ENCODE measurements at regions not wholly inside any gene's neighbourhood (a gene's known extent, or its start where the extent isn't known, plus 50 kb on each side); places are given as distances from the start of the nearest gene placed in this dataset.

DNA sequence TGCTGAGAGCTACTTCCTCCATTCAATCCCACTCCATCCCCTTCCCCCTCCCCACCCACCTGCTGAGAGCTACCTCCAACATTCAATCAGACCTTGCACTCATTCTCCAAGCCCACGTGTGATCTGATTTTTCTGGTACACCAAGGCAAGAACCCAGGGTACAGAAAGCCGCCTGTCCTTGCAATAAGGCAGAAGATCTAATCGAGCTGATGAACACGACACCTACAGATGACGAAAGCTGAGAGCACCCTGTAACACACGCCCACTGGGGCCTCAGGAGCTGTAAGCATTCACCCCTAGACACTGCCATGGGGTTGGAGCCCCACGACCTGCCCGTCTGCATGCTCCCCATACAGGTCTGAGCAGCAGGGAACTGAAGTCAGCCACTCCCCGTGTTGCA, 58.3 kb downstream of the TRIML1 start:
- TF ChIP-seq, protein P1, sequence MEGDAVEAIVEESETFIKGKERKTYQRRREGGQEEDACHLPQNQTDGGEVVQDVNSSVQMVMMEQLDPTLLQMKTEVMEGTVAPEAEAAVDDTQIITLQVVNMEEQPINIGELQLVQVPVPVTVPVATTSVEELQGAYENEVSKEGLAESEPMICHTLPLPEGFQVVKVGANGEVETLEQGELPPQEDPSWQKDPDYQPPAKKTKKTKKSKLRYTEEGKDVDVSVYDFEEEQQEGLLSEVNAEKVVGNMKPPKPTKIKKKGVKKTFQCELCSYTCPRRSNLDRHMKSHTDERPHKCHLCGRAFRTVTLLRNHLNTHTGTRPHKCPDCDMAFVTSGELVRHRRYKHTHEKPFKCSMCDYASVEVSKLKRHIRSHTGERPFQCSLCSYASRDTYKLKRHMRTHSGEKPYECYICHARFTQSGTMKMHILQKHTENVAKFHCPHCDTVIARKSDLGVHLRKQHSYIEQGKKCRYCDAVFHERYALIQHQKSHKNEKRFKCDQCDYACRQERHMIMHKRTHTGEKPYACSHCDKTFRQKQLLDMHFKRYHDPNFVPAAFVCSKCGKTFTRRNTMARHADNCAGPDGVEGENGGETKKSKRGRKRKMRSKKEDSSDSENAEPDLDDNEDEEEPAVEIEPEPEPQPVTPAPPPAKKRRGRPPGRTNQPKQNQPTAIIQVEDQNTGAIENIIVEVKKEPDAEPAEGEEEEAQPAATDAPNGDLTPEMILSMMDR (IDR thresholded peaks at IDR 0.05; ENCODE audit: extremely low read depth, missing control alignments), result no peak
- no peak for DNase-seq (ENCODE audit: low spot score)

DNA sequence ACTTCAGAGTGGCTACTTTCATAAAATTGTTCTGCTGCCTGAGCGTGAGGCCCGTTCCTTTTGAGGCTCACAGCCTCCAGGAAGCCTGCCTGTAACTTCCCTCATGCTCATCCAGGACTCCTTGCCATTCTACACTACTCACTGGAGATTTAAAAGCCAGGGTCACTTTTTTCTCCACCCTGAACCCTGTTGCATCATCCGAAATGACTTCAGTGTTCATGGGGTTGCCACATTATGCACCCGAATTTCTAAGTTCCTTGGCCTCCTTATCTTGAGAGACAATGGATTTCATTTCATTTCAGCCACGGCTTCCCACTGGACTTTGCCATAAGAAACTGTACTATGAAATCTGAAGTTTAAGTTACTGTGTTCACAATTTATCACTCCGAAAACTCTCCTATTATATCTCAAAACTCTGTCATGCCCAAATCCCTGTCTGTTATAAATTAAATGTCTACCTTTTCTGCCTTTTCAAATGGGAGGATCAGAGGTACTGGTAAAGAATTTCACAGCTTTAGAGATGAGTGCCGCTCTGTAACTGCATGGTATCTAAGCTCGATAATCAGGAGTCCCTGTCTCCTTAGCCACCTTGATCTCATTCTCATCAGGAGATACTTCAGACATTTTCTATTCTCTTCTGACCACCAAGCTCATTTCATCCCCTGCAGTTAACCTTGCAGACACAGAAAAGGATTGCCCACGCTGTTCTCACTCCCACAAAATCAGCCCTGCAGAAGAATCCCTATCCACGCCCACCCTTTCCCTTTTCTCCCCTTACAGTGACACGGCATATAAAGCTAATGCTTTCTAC, 59.9 kb downstream of the TRIML1 start:
- TF ChIP-seq, protein P1 (IDR thresholded peaks at IDR 0.05; ENCODE audit: extremely low read depth, missing control alignments), result no peak

DNA sequence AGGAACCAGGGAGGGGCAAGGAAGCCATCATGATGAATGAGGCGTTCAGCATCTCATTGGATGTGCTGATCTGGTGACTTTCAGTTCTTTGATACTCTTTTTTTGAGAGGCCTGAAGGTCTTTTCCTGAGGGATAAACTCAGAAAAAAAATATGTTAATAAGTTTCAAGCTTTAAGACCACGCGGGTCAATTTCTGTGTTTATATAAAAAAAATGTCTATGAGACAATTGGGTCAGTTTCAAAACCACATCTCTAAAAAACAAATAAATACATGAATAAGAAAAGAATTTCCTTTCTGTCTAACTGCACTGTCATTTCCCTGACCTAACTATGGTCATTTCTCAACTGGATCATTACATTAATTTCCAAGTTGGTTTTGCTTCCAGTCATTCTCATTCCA, 62.6 kb downstream of the TRIML1 start:
- TF ChIP-seq, protein P1 (IDR thresholded peaks at IDR 0.05; ENCODE audit: extremely low read depth, missing control alignments), result no peak
- no peak for DNase-seq (ENCODE audit: low spot score)

More for the DNA sequence above, 59.9 kb downstream of the TRIML1 start:
- DNase-seq (ENCODE audit: low spot score), result no peak

DNA sequence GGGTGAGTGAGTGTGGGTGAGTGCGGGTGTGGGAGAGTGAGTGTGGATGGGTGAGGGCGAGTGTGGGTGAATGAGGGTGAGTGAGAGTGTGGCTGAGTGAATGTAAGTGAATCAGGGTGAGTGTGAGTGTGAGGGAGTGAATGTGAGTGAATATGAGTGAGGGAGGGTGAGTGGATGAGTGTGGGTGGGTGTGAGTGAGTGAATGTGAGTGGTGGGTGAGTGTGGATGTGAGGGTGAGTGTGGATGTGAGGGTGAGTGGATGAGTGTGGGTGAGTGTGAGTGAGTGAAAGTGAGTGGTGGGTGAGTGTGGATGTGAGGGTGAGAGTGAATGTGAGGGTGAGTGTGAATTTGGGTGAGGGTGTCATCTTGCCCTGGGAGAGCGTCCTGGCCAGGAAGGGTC, 67.5 kb downstream of the TRIML1 start:
- DNase-seq (ENCODE audit: low spot score), result no peak
- TF ChIP-seq, protein P1 (IDR thresholded peaks at IDR 0.05; ENCODE audit: extremely low read depth, missing control alignments), result no peak

DNA sequence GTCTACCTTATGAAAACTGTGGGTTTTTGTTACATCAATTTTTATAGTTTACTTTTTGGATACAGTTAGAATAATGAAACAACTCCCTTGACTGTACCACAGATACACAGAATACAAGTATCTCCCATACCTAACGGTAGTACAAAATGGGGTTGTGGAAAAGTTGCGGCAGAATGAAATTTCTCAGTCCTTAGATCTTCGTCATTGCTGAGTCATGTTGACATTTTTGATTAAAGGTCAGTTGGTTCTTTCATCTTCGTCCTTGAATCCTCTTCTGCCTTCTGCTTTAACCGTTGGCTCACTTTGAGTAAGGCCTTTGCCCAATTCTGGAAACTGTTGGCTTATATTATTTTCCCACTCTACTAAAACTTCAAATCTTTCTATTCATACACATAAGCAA, 75.6 kb downstream of the TRIML1 start:
- DNase-seq (ENCODE audit: low spot score), result no peak
- TF ChIP-seq, protein P1 (IDR thresholded peaks at IDR 0.05; ENCODE audit: extremely low read depth, missing control alignments), result no peak

DNA sequence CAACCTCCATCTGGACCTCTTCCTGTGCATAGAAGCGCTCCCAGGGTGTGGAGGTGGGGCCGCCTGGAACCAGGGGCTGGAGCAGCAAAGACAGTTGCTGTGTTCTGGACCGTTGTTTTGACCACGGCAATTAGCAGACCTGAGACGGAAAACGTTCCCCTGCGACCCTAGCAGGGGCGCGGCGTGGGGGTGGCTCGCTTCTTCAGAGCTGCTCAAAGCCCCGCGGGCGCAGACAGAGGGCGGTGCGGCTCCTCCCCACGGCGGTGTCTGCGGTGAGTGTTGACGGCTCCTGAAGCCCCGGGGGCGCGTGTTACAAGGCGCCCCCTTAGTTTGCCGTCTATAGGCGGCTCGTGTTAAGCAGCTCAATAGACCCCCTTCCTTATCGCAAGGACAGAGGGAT, 79.2 kb downstream of the TRIML1 start:
- no peak for DNase-seq (ENCODE audit: low spot score)
- TF ChIP-seq, protein P1 (IDR thresholded peaks at IDR 0.05; ENCODE audit: extremely low read depth, missing control alignments), result no peak

DNA sequence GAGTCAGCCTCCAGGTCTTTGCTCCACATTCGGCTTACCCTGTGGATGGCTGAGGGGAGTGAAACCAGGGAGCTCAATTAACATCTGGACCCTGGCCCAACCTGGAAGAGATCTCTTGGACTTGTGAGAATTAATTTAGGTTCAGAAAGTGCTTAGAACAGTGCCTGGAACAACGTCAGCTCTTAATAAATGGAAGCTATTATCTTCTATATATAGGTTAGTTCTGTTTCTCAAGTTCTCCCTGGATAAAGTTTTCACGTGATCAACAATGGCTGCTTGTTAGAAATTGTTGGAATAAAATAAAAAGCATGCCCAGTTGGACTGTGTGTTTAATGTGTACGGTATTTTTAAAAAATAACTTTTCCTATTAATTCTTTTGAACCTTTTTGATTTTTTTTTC, 80.8 kb downstream of the TRIML1 start:
- DNase-seq (ENCODE audit: low spot score), result no peak
- TF ChIP-seq, protein P1 (IDR thresholded peaks at IDR 0.05; ENCODE audit: extremely low read depth, missing control alignments), result no peak
